Body of pancreas (tissue), 4 donors: ENCODE measurements at regions not wholly inside any gene's neighbourhood (a gene's known extent, or its start where the extent isn't known, plus 50 kb on each side); places are given as distances from the start of the nearest gene placed in this dataset.

ENCODE experiments used
- POLR2A ChIP-seq, 3 donors: fragments of 450-650 bp; IDR thresholded peaks; one replicate each; pipeline ENCODE4 v1.6.1; 2016; ENCODE audit warnings: antibody characterized with exemption in 3 of 3, mild to moderate bottlenecking in 2 of 3
- TF ChIP-seq, protein P1 (sequence below), 7 experiments: fragments of 450-650 bp in 4 of 7; fragments of 200-600 bp in 3 of 7; sonication (generic) in 3 of 7; IDR thresholded peaks; one replicate each; pipeline ENCODE4 v1.5.1; 2016 to 2019; ENCODE audit warnings: antibody characterized with exemption in 7 of 7

- TF ChIP-seq, protein P1, sequence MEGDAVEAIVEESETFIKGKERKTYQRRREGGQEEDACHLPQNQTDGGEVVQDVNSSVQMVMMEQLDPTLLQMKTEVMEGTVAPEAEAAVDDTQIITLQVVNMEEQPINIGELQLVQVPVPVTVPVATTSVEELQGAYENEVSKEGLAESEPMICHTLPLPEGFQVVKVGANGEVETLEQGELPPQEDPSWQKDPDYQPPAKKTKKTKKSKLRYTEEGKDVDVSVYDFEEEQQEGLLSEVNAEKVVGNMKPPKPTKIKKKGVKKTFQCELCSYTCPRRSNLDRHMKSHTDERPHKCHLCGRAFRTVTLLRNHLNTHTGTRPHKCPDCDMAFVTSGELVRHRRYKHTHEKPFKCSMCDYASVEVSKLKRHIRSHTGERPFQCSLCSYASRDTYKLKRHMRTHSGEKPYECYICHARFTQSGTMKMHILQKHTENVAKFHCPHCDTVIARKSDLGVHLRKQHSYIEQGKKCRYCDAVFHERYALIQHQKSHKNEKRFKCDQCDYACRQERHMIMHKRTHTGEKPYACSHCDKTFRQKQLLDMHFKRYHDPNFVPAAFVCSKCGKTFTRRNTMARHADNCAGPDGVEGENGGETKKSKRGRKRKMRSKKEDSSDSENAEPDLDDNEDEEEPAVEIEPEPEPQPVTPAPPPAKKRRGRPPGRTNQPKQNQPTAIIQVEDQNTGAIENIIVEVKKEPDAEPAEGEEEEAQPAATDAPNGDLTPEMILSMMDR (IDR thresholded peaks at IDR 0.05), result no peak
- no peak for TF ChIP-seq POLR2A (IDR thresholded peaks at IDR 0.05)
Measured at GRCh38 chr5:142235870-142236672, 88.8 kb downstream of the SPRY4 start.
